Kidney epithelial cell (primary cell): ENCODE measurements at regions not wholly inside any gene's neighbourhood (a gene's known extent, or its start where the extent isn't known, plus 50 kb on each side); places are given as distances from the start of the nearest gene placed in this dataset.

Source experiments
- DNase-seq: peaks from one replicate; pipeline ENCODE4 v3.0.0-alpha.2; 2010; ENCODE audit warnings: low read depth
- H3K27me3 ChIP-seq: 2 replicates; pipeline ENCODE4 v1.6.0; 2011; ENCODE audit warnings: low read length; ENCODE audit not compliant: control insufficient read depth, insufficient read depth
- H3K36me3 ChIP-seq: 2 replicates; pipeline ENCODE4 v1.5.1; 2011; ENCODE audit warnings: low read length; ENCODE audit not compliant: control insufficient read depth, insufficient read depth
- H3K4me3 ChIP-seq: 2 replicates; pipeline ENCODE4 v1.5.1; 2011; ENCODE audit warnings: low read depth, mild to moderate bottlenecking, control low read depth, low read length
- CTCF ChIP-seq: IDR thresholded peaks from 2 replicates; pipeline ENCODE4 v1.5.1; 2011; ENCODE audit warnings: mild to moderate bottlenecking, moderate library complexity, low read length, control low read depth, inconsistent platforms; ENCODE audit not compliant: insufficient read depth, poor library complexity, severe bottlenecking

DNA sequence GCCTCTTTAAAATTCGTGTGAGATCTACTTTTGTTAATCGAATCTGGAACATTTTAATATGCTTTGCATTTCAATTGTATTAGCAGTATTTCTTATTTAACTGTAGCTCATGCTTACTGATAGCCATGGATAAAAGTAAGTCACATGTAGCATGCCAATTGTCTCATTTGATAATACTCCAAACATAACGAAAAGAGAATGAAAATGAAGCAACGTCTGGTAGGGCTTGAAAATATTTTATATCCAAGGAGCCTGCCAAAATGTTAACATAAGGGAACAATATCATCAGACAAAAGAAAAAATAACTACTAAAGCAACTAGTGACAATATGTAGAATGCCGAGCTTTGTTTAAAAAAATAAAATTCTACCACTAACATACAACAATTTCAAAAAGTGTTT lies 94.1 kb upstream of the MID1 start:
- DNase-seq = no peak
- Histone ChIP-seq H3K27me3 (no peaks in the 10 kb centered on the region), H3K4me3 (no peak overlapping the region), H3K36me3 (no peaks in the 10 kb centered on the region)
- no peak for TF ChIP-seq CTCF

GRCh38 chrX:10722851-10723250 lies 102.5 kb upstream of the MID1 start:
- H3K4me3 ChIP-seq = no peak overlapping the region
- no peaks in the 10 kb centered on the region for H3K36me3 ChIP-seq
- TF ChIP-seq CTCF = peak; percentile 71
- no peaks in the 10 kb centered on the region for H3K27me3 ChIP-seq
- no peak for DNase-seq

- no peaks in the 10 kb centered on the region for H3K36me3 ChIP-seq
- TF ChIP-seq CTCF = no peak
- no peak for DNase-seq
- no peak overlapping the region for H3K4me3 ChIP-seq
- no peaks in the 10 kb centered on the region for H3K27me3 ChIP-seq
Observed at GRCh38 chrX:10725071-10725470, 104.7 kb upstream of the MID1 start.

- Histone ChIP-seq H3K27me3 (no peaks in the 10 kb centered on the region), H3K36me3 (no peaks in the 10 kb centered on the region), H3K4me3 (no peak overlapping the region)
- TF ChIP-seq CTCF = no peak
- peak; percentile 56 for DNase-seq
Observed at GRCh38 chrX:10726647-10727046, 106.3 kb upstream of the MID1 start.

GRCh38 chrX:10728806-10729389 lies 108.5 kb upstream of the MID1 start:
- H3K4me3 ChIP-seq = no peak overlapping the region
- TF ChIP-seq CTCF = no peak
- DNase-seq = no peak
- no peaks in the 10 kb centered on the region for H3K27me3 ChIP-seq
- H3K36me3 ChIP-seq = no peaks in the 10 kb centered on the region

- no peak for TF ChIP-seq CTCF
- no peak for DNase-seq
- no peaks in the 10 kb centered on the region for H3K36me3 ChIP-seq
- no peaks in the 10 kb centered on the region for H3K27me3 ChIP-seq
- H3K4me3 ChIP-seq = no peak overlapping the region
Observed at GRCh38 chrX:10739426-10739825, 119.0 kb upstream of the MID1 start.
